HEK293T (cell line): ENCODE measurements at regions not wholly inside any gene's neighbourhood (a gene's known extent, or its start where the extent isn't known, plus 50 kb on each side); places are given as distances from the start of the nearest gene placed in this dataset.
"Not testable (repeated sequence)": the region's sequence is repeated elsewhere in the genome, so short reads cannot be mapped to it uniquely, and the experiment has no call there.

Experiments
- FOXM1 ChIP-seq: fragments of 450-650 bp; IDR thresholded peaks from 2 replicates; pipeline ENCODE4 v1.6.1; 2017; ENCODE audit warnings: mild to moderate bottlenecking, borderline replicate concordance
- LEF1 ChIP-seq: fragments of 450-650 bp; IDR thresholded peaks from 2 replicates; pipeline ENCODE4 v1.6.1; 2017; ENCODE audit warnings: mild to moderate bottlenecking, borderline replicate concordance
- SUZ12 ChIP-seq: fragments of 450-650 bp; IDR thresholded peaks from 2 replicates; pipeline ENCODE4 v1.6.1; 2016; ENCODE audit warnings: mild to moderate bottlenecking

GRCh38 chr1:217039139-217039538, 315.9 kb upstream of the ESRRG start:
- not testable (repeated sequence) for TF ChIP-seq LEF1, FOXM1, SUZ12
